ENCODE measurements at regions not wholly inside any gene's neighbourhood (a gene's known extent, or its start where the extent isn't known, plus 50 kb on each side); places are given as distances from the start of the nearest gene placed in this dataset.
"Not testable (repeated sequence)": the region's sequence is repeated elsewhere in the genome, so short reads cannot be mapped to it uniquely, and the experiment has no call there.

- Histone ChIP-seq H4K20me1 (ENCODE audit: insufficient read depth) (no peaks in the 10 kb centered on the region), H3K79me2 (ENCODE audit: insufficient read depth, low read length) (no peaks in the 10 kb centered on the region), H3K27ac (ENCODE audit: low read depth, low read length) (no peak overlapping the region), H3K4me2 (ENCODE audit: low read length) (no peak overlapping the region), H3K36me3 (ENCODE audit: control insufficient read depth in 1 of 2, insufficient read depth in 2 of 2, low read length in 2 of 2) (no peaks in the 10 kb centered on the region), H3K9me3 (ENCODE audit: control insufficient read depth in 1 of 2, insufficient read depth in 1 of 2, low read depth in 1 of 2, low read length in 2 of 2) (no peaks in the 10 kb centered on the region), H3K9ac (ENCODE audit: low read length) (no peak overlapping the region), H2AFZ (ENCODE audit: low read depth, low read length, poor library complexity, severe bottlenecking) (no peak overlapping the region), H3K4me1 (ENCODE audit: control insufficient read depth in 1 of 2, insufficient read depth in 2 of 2, low read length in 2 of 2) (no peaks in the 10 kb centered on the region), H3K4me3 (replicated peaks in 1 of 2; ENCODE audit: low read depth in 1 of 2, low read length in 2 of 2) (no peak overlapping the region), H3K27me3 (ENCODE audit: insufficient read depth, low read length) (no peaks in the 10 kb centered on the region), H3K9me2 (ENCODE audit: insufficient read depth) (no peaks in the 10 kb centered on the region)
- DNase-seq (ENCODE audit: low read depth, low spot score) (no peak), ATAC-seq (no peak)
- no peak for TF ChIP-seq TCF7L2 (IDR thresholded peaks at IDR 0.05; ENCODE audit: borderline replicate concordance, extremely low read depth, insufficient read depth, insufficient read length)
- TF ChIP-seq ZNF274 (IDR thresholded peaks at IDR 0.05; ENCODE audit: low read depth, low read length): no peak
- TF ChIP-seq RAD21 (IDR thresholded peaks at IDR 0.05; ENCODE audit: low read depth): no peak
- no peak for TF ChIP-seq FOSL1 (IDR thresholded peaks at IDR 0.05; ENCODE audit: low read depth)
- no peak for TF ChIP-seq SP1 (IDR thresholded peaks at IDR 0.05; ENCODE audit: low read depth)
- no peak for TF ChIP-seq REST (IDR thresholded peaks at IDR 0.05; ENCODE audit: low read depth)
- no peak for TF ChIP-seq POLR2A (IDR thresholded peaks at IDR 0.05; ENCODE audit: borderline replicate concordance, extremely low read depth, insufficient read depth, insufficient read length)
- no peak for TF ChIP-seq SRF (IDR thresholded peaks at IDR 0.05; ENCODE audit: low read depth)
- no peak for TF ChIP-seq CBX3 (IDR thresholded peaks at IDR 0.05; ENCODE audit: low read depth)
- TF ChIP-seq CTCF (IDR thresholded peaks at IDR 0.05 in 2 of 3, conservative IDR thresholded peaks at IDR 0.05 in 1 of 3; ENCODE audit: borderline replicate concordance in 1 of 3, insufficient read depth in 1 of 3, low read depth in 2 of 3, low read length in 2 of 3): no peak
- TF ChIP-seq POLR2AphosphoS5 (IDR thresholded peaks at IDR 0.05; ENCODE audit: low read depth, low read length): no peak
- no peak for TF ChIP-seq EZH2 (IDR thresholded peaks at IDR 0.05)
- TF ChIP-seq SIN3A (IDR thresholded peaks at IDR 0.05; ENCODE audit: low read depth): no peak
- TF ChIP-seq CEBPB (IDR thresholded peaks at IDR 0.05; ENCODE audit: low read depth): no peak
- RAD21 ChIA-PET (ENCODE audit: low non-redundant PET in 1 of 2, low total read pairs in 2 of 2, uncharacterized antibody in 2 of 2, unreplicated experiment in 2 of 2): no interaction called here
- BruUV-seq (replicated peaks): no TSS peak
- CTCF ChIA-PET: no interaction called here
- POLR2A ChIA-PET: no interaction called here
- intact Hi-C loops (cut with micrococcal nuclease): no loop called here
These were observed 107.0 kb downstream of the OLIG3 start for GRCh38 chr6:137387096-137387764.

GRCh38 chr6:137383287-137383686 lies 110.9 kb downstream of the OLIG3 start:
- RAD21 ChIA-PET (ENCODE audit: low non-redundant PET in 1 of 2, low total read pairs in 2 of 2, uncharacterized antibody in 2 of 2, unreplicated experiment in 2 of 2); H3K27me3 ChIP-seq (ENCODE audit: insufficient read depth, low read length); POLR2A ChIA-PET; intact Hi-C loops (cut with micrococcal nuclease); H4K20me1 ChIP-seq (ENCODE audit: insufficient read depth); H3K4me3 ChIP-seq (replicated peaks in 1 of 2; ENCODE audit: low read depth in 1 of 2, low read length in 2 of 2); DNase-seq (ENCODE audit: low read depth, low spot score); H3K27ac ChIP-seq (ENCODE audit: low read depth, low read length); H3K4me2 ChIP-seq (ENCODE audit: low read length); BruUV-seq (replicated peaks); H3K36me3 ChIP-seq (ENCODE audit: control insufficient read depth in 1 of 2, insufficient read depth in 2 of 2, low read length in 2 of 2); H3K4me1 ChIP-seq (ENCODE audit: control insufficient read depth in 1 of 2, insufficient read depth in 2 of 2, low read length in 2 of 2); CTCF ChIA-PET; H3K79me2 ChIP-seq (ENCODE audit: insufficient read depth, low read length); ATAC-seq; H3K9ac ChIP-seq (ENCODE audit: low read length); H3K9me2 ChIP-seq (ENCODE audit: insufficient read depth); H2AFZ ChIP-seq (ENCODE audit: low read depth, low read length, poor library complexity, severe bottlenecking); H3K9me3 ChIP-seq (ENCODE audit: control insufficient read depth in 1 of 2, insufficient read depth in 1 of 2, low read depth in 1 of 2, low read length in 2 of 2): not testable (repeated sequence)
